Mesenchymal stem cell (in vitro differentiated cells and primary cell): ENCODE measurements at regions not wholly inside any gene's neighbourhood (a gene's known extent, or its start where the extent isn't known, plus 50 kb on each side); places are given as distances from the start of the nearest gene placed in this dataset.
"Not testable (repeated sequence)": the region's sequence is repeated elsewhere in the genome, so short reads cannot be mapped to it uniquely, and the experiment has no call there.

Experiments
- DNase-seq: peaks from one replicate; pipeline ENCODE4 v3.0.0-alpha.2; 2013
- H2AFZ ChIP-seq: one replicate; pipeline ENCODE4 v1.6.1; 2013; ENCODE audit warnings: low read depth, mild to moderate bottlenecking, control low read depth, inconsistent platforms, low read length, moderate library complexity
- H2AK5ac ChIP-seq: 2 replicates; pipeline ENCODE4 v1.6.1; 2013; ENCODE audit warnings: low read length, moderate library complexity, mild to moderate bottlenecking, inconsistent platforms; ENCODE audit not compliant: severe bottlenecking
- H2BK120ac ChIP-seq: one replicate; pipeline ENCODE4 v1.6.1; 2013; ENCODE audit warnings: low read depth, mild to moderate bottlenecking, inconsistent platforms, low read length, moderate library complexity
- H2BK12ac ChIP-seq, 2 experiments: one replicate each; pipeline ENCODE4 v1.6.1; 2013; ENCODE audit warnings: inconsistent platforms in 2 of 2, low read length in 2 of 2, mild to moderate bottlenecking in 2 of 2, moderate library complexity in 2 of 2, control low read depth in 1 of 2
- H2BK15ac ChIP-seq: one replicate; pipeline ENCODE4 v1.6.1; 2013; ENCODE audit warnings: mild to moderate bottlenecking, low read depth, inconsistent platforms; ENCODE audit not compliant: poor library complexity, severe bottlenecking
- H2BK5ac ChIP-seq: 2 replicates; pipeline ENCODE4 v1.6.1; 2013; ENCODE audit warnings: low read depth, mild to moderate bottlenecking, low read length, control low read depth, inconsistent platforms; ENCODE audit not compliant: poor library complexity, severe bottlenecking
- H3K14ac ChIP-seq, 2 experiments: one replicate each; pipeline ENCODE4 v1.6.1; 2013; ENCODE audit warnings: inconsistent platforms in 2 of 2, low read length in 2 of 2, control low read depth in 1 of 2, mild to moderate bottlenecking in 1 of 2, moderate library complexity in 1 of 2
- H3K18ac ChIP-seq, 2 experiments: one replicate each; pipeline ENCODE4 v1.6.1; 2013; ENCODE audit warnings: inconsistent platforms in 2 of 2, low read length in 2 of 2, control low read depth in 1 of 2, low read depth in 1 of 2, mild to moderate bottlenecking in 1 of 2
- H3K23ac ChIP-seq, 2 experiments: one replicate each; pipeline ENCODE4 v1.6.1; 2013; ENCODE audit warnings: inconsistent platforms in 2 of 2, low read length in 2 of 2, mild to moderate bottlenecking in 2 of 2, moderate library complexity in 2 of 2, control low read depth in 1 of 2
- H3K27ac ChIP-seq: 2 replicates; pipeline ENCODE4 v1.5.1; 2013; ENCODE audit warnings: mild to moderate bottlenecking, moderate library complexity, low read length, control low read depth, inconsistent platforms; ENCODE audit not compliant: poor library complexity, severe bottlenecking
- H3K27me3 ChIP-seq, 2 experiments: 2 replicates each; pipeline versions ENCODE4 v1.6.1 to v1.7.0; 2013; ENCODE audit warnings: low read length in 2 of 2, mild to moderate bottlenecking in 2 of 2, moderate library complexity in 2 of 2, control low read depth in 1 of 2, inconsistent platforms in 1 of 2; ENCODE audit not compliant: control insufficient read depth in 1 of 2, insufficient read depth in 1 of 2
- H3K36me3 ChIP-seq, 2 experiments: 2 replicates each; pipeline versions ENCODE4 v1.6.1 to v1.7.0; 2013; ENCODE audit warnings: low read length in 2 of 2, control low read depth in 1 of 2, inconsistent platforms in 1 of 2, low read depth in 1 of 2, mild to moderate bottlenecking in 1 of 2; ENCODE audit not compliant: insufficient read depth in 2 of 2, control insufficient read depth in 1 of 2
- H3K4ac ChIP-seq, 2 experiments: one replicate each; pipeline ENCODE4 v1.6.1; 2013; ENCODE audit warnings: inconsistent platforms in 2 of 2, low read length in 2 of 2, mild to moderate bottlenecking in 2 of 2, moderate library complexity in 2 of 2, control low read depth in 1 of 2, low read depth in 1 of 2
- H3K4me1 ChIP-seq: 2 replicates; pipeline ENCODE4 v1.6.1; 2013; ENCODE audit warnings: low read depth, low read length, control low read depth; ENCODE audit not compliant: control insufficient read depth, insufficient read depth
- H3K4me2 ChIP-seq: 2 replicates; pipeline ENCODE4 v1.6.1; 2013; ENCODE audit warnings: low read length, mild to moderate bottlenecking, inconsistent platforms; ENCODE audit not compliant: poor library complexity, severe bottlenecking
- H3K4me3 ChIP-seq, 2 experiments: 2 replicates each; pipeline versions ENCODE4 v1.5.1 to v1.7.0; 2013; ENCODE audit warnings: low read length in 2 of 2, mild to moderate bottlenecking in 2 of 2, control low read depth in 1 of 2, low read depth in 1 of 2; ENCODE audit not compliant: insufficient read depth in 1 of 2
- H3K79me1 ChIP-seq: replicated peaks from 2 replicates; pipeline ENCODE4 v1.6.1; 2013; ENCODE audit warnings: mild to moderate bottlenecking, control low read depth, low read length, inconsistent platforms; ENCODE audit not compliant: poor library complexity, severe bottlenecking
- H3K9ac ChIP-seq: 2 replicates; pipeline ENCODE4 v1.7.0; 2013; ENCODE audit warnings: mild to moderate bottlenecking, low read length, moderate library complexity
- H3K9me3 ChIP-seq: 2 replicates; pipeline ENCODE4 v1.7.0; 2013; ENCODE audit warnings: mild to moderate bottlenecking, low read length; ENCODE audit not compliant: control insufficient read depth
- H4K8ac ChIP-seq: one replicate; pipeline ENCODE4 v1.6.1; 2013; ENCODE audit warnings: inconsistent platforms, mild to moderate bottlenecking, low read length, moderate library complexity
- H4K91ac ChIP-seq: one replicate; pipeline ENCODE4 v1.6.1; 2013; ENCODE audit warnings: mild to moderate bottlenecking, low read length, inconsistent platforms
- WGBS: methylation state at CpG from one replicate; pipeline ENCODE4 v1.1.7; 2013; ENCODE audit warnings: mixed read lengths; 5-methylcytosine and 5-hydroxymethylcytosine counted together

- Histone ChIP-seq H3K18ac (no peak overlapping the region), H4K91ac (no peak overlapping the region)
Observed at GRCh38 chr2:238722883-238723282, 125.0 kb upstream of the TWIST2 start.

GRCh38 chr2:238723740-238724320, 124.1 kb upstream of the TWIST2 start:
- H2AK5ac ChIP-seq, DNase-seq, H2BK120ac ChIP-seq, H3K23ac ChIP-seq, H3K79me1 ChIP-seq, H2BK12ac ChIP-seq, H3K4me2 ChIP-seq, H3K4ac ChIP-seq, H3K27me3 ChIP-seq, H3K9me3 ChIP-seq, H2BK15ac ChIP-seq, H2BK5ac ChIP-seq, H4K91ac ChIP-seq, H2AFZ ChIP-seq, H3K36me3 ChIP-seq, H3K4me1 ChIP-seq, H3K14ac ChIP-seq, H3K4me3 ChIP-seq, H4K8ac ChIP-seq, H3K18ac ChIP-seq, H3K27ac ChIP-seq: not testable (repeated sequence)
- H3K9ac ChIP-seq, result peak overlapping the region; percentile 60
- 85% methylated on average over 4 of the region's 8 CpGs for WGBS

More at GRCh38 chr2:238722883-238723282, 125.0 kb upstream of the TWIST2 start:
- H2BK15ac ChIP-seq, result no peak overlapping the region
- no peak overlapping the region for H2AFZ ChIP-seq
- no peak overlapping the region for H3K4me3 ChIP-seq
- no peaks in the 10 kb centered on the region for H3K79me1 ChIP-seq
- no peaks in the 10 kb centered on the region for H3K36me3 ChIP-seq
- H3K9ac ChIP-seq, result no peak overlapping the region
- H2AK5ac ChIP-seq, result no peak overlapping the region
- no peak overlapping the region for H3K27ac ChIP-seq
- DNase-seq, result no peak
- H3K9me3 ChIP-seq, result peaks cover 8% of the 10 kb centered on the region
- no peak overlapping the region for H3K4me2 ChIP-seq
- no peak overlapping the region for H2BK12ac ChIP-seq
- no peak overlapping the region for H3K23ac ChIP-seq
- peaks cover 1% of the 10 kb centered on the region for H3K4me1 ChIP-seq
- WGBS, result 91% methylated on average over 21 of the region's 33 CpGs
- H3K4ac ChIP-seq, result no peak overlapping the region
- no peak overlapping the region for H4K8ac ChIP-seq
- no peak overlapping the region for H2BK5ac ChIP-seq
- no peaks in the 10 kb centered on the region for H3K27me3 ChIP-seq
- H3K14ac ChIP-seq, result no peak overlapping the region
- H2BK120ac ChIP-seq, result no peak overlapping the region

- no peak overlapping the region for H3K14ac ChIP-seq
- 73% methylated on average over 8 of the region's 8 CpGs for WGBS
- H3K4me1 ChIP-seq, result peaks cover 3% of the 10 kb centered on the region
- H2AK5ac ChIP-seq, result no peak overlapping the region
- H2BK12ac ChIP-seq, result no peak overlapping the region
- no peak overlapping the region for H3K27ac ChIP-seq
- H2BK15ac ChIP-seq, result no peak overlapping the region
- no peak overlapping the region for H4K8ac ChIP-seq
- H4K91ac ChIP-seq, result no peak overlapping the region
- no peak overlapping the region for H3K18ac ChIP-seq
- DNase-seq, result no peak
- H2BK120ac ChIP-seq, result no peak overlapping the region
- peaks cover 8% of the 10 kb centered on the region for H3K9me3 ChIP-seq
- no peak overlapping the region for H3K4ac ChIP-seq
- H3K27me3 ChIP-seq, result no peaks in the 10 kb centered on the region
- H3K9ac ChIP-seq, result peak overlapping the region; percentile 60
- H2BK5ac ChIP-seq, result no peak overlapping the region
- no peak overlapping the region for H3K4me3 ChIP-seq
- H3K4me2 ChIP-seq, result no peak overlapping the region
- H2AFZ ChIP-seq, result no peak overlapping the region
- H3K23ac ChIP-seq, result no peak overlapping the region
- H3K79me1 ChIP-seq, result no peaks in the 10 kb centered on the region
- H3K36me3 ChIP-seq, result no peaks in the 10 kb centered on the region
Observed at GRCh38 chr2:238724728-238725127, 123.2 kb upstream of the TWIST2 start.

GRCh38 chr2:238725298-238725697, 122.6 kb upstream of the TWIST2 start:
- peaks cover 3% of the 10 kb centered on the region for H3K4me1 ChIP-seq
- no peak overlapping the region for H3K14ac ChIP-seq
- H3K23ac ChIP-seq, result no peak overlapping the region
- no peak overlapping the region for H2BK5ac ChIP-seq
- no peak overlapping the region for H3K18ac ChIP-seq
- no peak overlapping the region for H3K4ac ChIP-seq
- no peak for DNase-seq
- H3K27ac ChIP-seq, result no peak overlapping the region
- H2BK15ac ChIP-seq, result no peak overlapping the region
- no peak overlapping the region for H2AK5ac ChIP-seq
- no peak overlapping the region for H3K4me2 ChIP-seq
- WGBS, result 54% methylated on average over 4 of the region's 4 CpGs
- H2BK120ac ChIP-seq, result no peak overlapping the region
- H2AFZ ChIP-seq, result no peak overlapping the region
- H3K36me3 ChIP-seq, result no peaks in the 10 kb centered on the region
- no peaks in the 10 kb centered on the region for H3K27me3 ChIP-seq
- no peak overlapping the region for H4K8ac ChIP-seq
- peaks cover 8% of the 10 kb centered on the region for H3K9me3 ChIP-seq
- H3K4me3 ChIP-seq, result no peak overlapping the region
- H2BK12ac ChIP-seq, result no peak overlapping the region
- H3K79me1 ChIP-seq, result no peaks in the 10 kb centered on the region
- no peak overlapping the region for H4K91ac ChIP-seq
- H3K9ac ChIP-seq, result no peak overlapping the region
